BLaER1 (cell line): ENCODE measurements at regions not wholly inside any gene's neighbourhood (a gene's known extent, or its start where the extent isn't known, plus 50 kb on each side); places are given as distances from the start of the nearest gene placed in this dataset.
"Not testable (repeated sequence)": the region's sequence is repeated elsewhere in the genome, so short reads cannot be mapped to it uniquely, and the experiment has no call there.

Experiments used
- H3K27ac ChIP-seq: shearing (Covaris generic); formaldehyde crosslinking; 2 replicates; pipeline ENCODE4 v1.8.1; 2022
- H3K27me3 ChIP-seq: shearing (Covaris generic); formaldehyde crosslinking; 2 replicates; pipeline ENCODE4 v1.8.1; 2022
- H3K36me3 ChIP-seq: shearing (Covaris generic); formaldehyde crosslinking; 2 replicates; pipeline ENCODE4 v1.8.1; 2022
- H3K4me1 ChIP-seq: shearing (Covaris generic); formaldehyde crosslinking; 2 replicates; pipeline ENCODE4 v1.8.1; 2022
- H3K4me2 ChIP-seq: shearing (Covaris generic); formaldehyde crosslinking; 2 replicates; pipeline ENCODE4 v1.8.1; 2022
- H3K4me3 ChIP-seq: shearing (Covaris generic); formaldehyde crosslinking; 2 replicates; pipeline ENCODE4 v1.8.1; 2022
- H3K9ac ChIP-seq: shearing (Covaris generic); formaldehyde crosslinking; 2 replicates; pipeline ENCODE4 v1.8.1; 2022
- H3K9me3 ChIP-seq: shearing (Covaris generic); formaldehyde crosslinking; 2 replicates; pipeline ENCODE4 v1.8.1; 2022
- H4K20me1 ChIP-seq: shearing (Covaris generic); formaldehyde crosslinking; 2 replicates; pipeline ENCODE4 v1.8.1; 2022
- Cebpa-rat ChIP-seq: shearing (Covaris generic); IDR thresholded peaks from 2 replicates; pipeline ENCODE4 v1.8.1; 2022

DNA sequence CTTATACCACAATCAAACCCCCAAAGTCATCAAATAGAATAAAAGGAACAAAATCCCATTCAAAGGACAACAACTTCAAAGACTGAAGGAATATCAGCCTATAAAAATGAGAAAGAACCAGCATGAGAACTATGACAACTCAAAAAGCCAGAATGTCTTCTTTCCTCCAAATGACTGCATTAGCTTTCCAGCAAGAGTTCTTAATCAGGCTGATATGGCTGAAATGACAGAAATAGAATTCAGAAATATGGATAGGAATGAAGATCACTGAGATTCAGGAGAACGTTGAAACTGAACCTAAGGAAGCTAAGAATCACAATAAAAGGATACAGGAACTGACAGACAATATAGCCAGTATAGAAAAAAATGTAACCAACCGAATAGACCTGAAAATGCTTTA lies 109.5 kb downstream of the SINHCAF start:
- no peak overlapping the region for H3K4me3 ChIP-seq
- H3K27me3 ChIP-seq, result no peaks in the 10 kb centered on the region
- no peaks in the 10 kb centered on the region for H3K36me3 ChIP-seq
- TF ChIP-seq Cebpa-rat, result no peak
- no peaks in the 10 kb centered on the region for H3K4me1 ChIP-seq
- no peak overlapping the region for H3K4me2 ChIP-seq
- H3K9me3 ChIP-seq, result no peaks in the 10 kb centered on the region
- no peaks in the 10 kb centered on the region for H4K20me1 ChIP-seq
- H3K9ac ChIP-seq, result no peak overlapping the region
- H3K27ac ChIP-seq, result no peak overlapping the region

DNA sequence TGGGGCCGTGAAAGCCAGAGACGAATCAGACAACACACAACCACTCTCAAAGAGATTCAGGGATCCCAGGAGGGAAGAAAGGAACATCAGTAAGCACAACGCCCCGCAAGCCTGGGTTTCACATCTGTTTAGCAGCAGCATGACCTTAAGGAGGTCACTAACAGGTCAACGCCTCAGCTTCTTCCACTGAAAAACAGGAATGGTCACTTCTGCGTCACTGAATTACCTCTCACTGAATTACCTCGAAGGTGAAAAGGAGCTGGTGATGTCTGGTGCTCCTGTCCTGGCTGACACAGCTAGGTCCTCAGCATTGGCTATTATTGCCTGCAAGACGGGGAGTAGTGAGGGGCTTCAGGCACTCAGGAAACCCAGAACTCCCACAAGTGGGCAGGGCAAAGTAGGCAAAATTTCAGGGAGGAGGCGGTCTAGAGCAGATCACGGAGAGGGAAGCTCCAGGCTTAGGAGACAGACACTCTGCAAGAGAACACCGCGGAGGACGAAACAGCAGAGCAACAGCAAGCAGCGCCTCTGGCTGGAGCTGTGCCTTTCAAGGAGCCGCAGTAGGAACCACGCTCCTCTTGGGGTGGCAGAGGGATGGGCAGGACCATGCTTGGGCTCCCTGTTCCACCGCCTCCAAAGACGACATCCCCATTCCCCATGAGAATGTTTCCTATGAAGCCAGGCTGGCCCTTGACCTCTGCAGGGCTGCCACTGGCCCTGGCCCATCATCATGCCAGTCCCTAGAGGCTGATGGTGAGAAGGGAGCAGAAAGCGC lies 108.4 kb downstream of the SINHCAF start:
- Histone ChIP-seq H3K27ac (no peak overlapping the region), H3K9ac (no peak overlapping the region), H3K4me2 (no peak overlapping the region), H3K27me3 (no peaks in the 10 kb centered on the region), H4K20me1 (no peaks in the 10 kb centered on the region), H3K4me1 (no peaks in the 10 kb centered on the region), H3K4me3 (no peak overlapping the region), H3K36me3 (no peaks in the 10 kb centered on the region), H3K9me3 (no peaks in the 10 kb centered on the region)
- TF ChIP-seq Cebpa-rat, result no peak

DNA sequence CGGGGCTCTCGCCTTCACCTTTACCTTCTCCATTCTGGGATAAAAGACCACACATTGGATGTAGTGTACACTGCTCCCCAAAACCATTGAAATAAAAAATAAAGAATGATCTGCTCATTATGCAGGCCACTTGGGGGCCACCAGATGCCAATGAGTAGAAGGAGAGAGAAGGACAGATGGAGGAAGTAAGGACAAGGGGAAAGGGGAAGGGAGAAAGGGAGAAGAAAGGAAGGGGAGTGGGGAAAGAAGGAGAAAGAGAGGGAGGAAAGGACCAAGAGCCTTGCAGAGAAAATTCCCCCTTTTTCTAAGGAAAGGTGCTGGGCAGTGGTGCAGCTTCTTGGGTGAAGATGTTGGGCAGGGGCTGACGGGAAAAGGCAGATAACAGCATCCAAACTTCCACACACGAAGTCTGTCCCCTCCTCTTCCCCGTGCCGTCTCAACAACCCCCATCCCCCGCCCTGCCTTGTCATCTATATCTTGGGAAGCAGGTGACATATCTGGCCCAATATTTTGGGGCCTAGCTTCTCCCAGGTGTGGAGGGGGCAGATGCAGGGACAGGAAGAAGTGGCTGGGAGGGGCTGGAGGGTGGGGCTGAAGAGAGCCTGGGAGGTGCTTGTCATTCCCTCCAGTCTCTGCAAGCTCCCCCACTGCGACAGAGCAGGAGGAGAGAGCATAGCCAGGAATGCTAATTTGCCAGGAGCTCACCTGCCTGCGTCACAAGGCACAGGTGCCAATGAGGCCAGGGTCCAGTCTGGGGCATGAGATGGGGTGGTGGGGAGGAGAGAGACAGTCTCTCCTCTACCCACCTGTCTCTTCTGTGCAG lies 107.5 kb downstream of the SINHCAF start:
- H3K9ac ChIP-seq, result no peak overlapping the region
- H3K36me3 ChIP-seq, result no peaks in the 10 kb centered on the region
- no peaks in the 10 kb centered on the region for H4K20me1 ChIP-seq
- H3K4me1 ChIP-seq, result no peaks in the 10 kb centered on the region
- no peak overlapping the region for H3K27ac ChIP-seq
- no peak overlapping the region for H3K4me3 ChIP-seq
- H3K4me2 ChIP-seq, result no peak overlapping the region
- no peaks in the 10 kb centered on the region for H3K27me3 ChIP-seq
- no peaks in the 10 kb centered on the region for H3K9me3 ChIP-seq
- TF ChIP-seq Cebpa-rat, result no peak

DNA sequence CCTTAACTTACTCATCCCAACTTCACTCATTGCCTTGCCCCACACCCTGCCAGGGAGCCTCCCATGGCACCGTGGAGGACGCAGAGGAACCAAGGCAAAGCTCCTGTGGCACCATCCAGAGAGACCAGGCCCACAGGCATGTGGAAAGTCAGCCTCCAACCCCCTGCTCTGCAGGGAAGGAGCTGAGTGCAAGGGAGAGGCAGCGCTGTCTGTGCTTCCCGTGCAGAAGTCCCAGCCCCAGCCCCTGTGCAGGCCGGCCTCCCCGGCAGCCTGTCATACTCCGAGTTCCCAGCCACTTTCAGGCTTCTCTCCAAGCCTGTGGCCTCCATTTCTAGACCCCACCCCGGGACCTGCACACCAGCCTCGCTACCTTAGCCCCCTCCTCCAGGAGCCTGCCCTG lies 106.4 kb downstream of the SINHCAF start:
- no peak overlapping the region for H3K9ac ChIP-seq
- TF ChIP-seq Cebpa-rat, result no peak
- no peak overlapping the region for H3K4me3 ChIP-seq
- no peaks in the 10 kb centered on the region for H3K36me3 ChIP-seq
- no peaks in the 10 kb centered on the region for H4K20me1 ChIP-seq
- H3K27ac ChIP-seq, result no peak overlapping the region
- H3K27me3 ChIP-seq, result no peaks in the 10 kb centered on the region
- no peaks in the 10 kb centered on the region for H3K9me3 ChIP-seq
- no peaks in the 10 kb centered on the region for H3K4me1 ChIP-seq
- H3K4me2 ChIP-seq, result no peak overlapping the region

DNA sequence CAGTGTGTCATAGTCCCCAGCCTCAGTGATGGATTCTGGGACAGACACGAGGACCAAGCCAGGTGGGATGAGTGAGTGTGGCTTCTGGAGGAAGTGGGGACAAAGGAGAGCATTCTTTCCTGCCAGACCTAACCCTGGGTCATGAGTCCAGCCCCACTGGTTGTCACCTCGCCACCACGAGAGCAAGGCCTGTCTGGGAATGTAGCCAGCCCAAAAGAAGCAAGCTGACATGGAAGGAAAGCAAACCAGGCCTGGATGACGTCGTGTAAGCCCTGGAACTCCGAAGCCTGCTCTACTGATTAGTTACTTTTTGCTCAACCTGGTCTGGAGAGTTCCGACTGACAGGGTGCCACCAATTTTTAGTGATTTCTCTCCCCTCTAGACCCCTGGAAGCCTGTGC lies 105.9 kb downstream of the SINHCAF start:
- Histone ChIP-seq H3K4me3 (no peak overlapping the region), H3K4me1 (no peaks in the 10 kb centered on the region), H3K9me3 (no peaks in the 10 kb centered on the region), H4K20me1 (no peaks in the 10 kb centered on the region), H3K9ac (no peak overlapping the region), H3K27ac (no peak overlapping the region), H3K27me3 (no peaks in the 10 kb centered on the region), H3K36me3 (no peaks in the 10 kb centered on the region), H3K4me2 (no peak overlapping the region)
- TF ChIP-seq Cebpa-rat, result no peak

DNA sequence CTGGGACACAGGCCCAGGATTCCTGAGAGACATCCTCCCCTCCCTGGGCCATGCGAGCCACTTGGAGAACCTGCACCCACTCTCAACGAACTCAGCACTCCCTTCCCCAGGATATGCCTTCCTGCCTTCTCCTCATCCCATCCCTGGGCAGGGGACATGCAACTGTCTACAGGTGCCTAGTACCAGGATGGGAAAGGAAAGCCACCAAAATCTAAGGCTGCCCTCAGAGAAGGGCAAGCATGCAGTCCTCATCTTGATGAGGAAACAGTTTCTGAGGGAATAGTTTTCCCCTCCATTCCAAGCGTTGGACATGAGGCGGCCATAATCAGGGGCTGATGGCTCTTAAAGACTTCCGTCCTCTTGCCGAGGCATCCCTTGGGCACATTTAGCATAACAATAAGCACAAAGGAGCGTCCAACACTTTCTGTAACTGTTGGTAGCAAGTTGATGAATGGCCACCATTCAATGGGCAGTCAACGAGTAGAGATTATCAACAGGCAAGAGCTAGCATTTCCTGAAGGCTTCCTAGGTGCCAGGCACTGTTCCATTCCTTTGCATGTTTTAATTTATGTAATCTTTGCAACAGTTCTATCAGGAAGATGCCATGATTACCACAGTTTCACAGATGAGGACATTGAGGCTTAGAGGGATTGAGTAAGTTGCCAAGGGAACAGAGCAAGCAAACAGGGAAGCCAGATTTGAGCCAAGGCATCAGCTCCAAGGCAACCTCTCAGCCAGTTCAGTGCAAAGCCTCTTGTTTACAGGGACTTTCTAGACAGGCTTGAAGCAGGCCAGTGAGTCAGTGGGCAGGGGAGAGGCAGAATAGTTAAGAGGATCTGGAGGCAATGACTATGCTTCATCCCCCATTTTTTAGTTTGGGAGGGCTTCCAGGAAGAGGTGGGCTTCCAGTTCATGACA lies 105.1 kb downstream of the SINHCAF start:
- Histone ChIP-seq H3K4me2 (no peak overlapping the region), H3K9ac (no peak overlapping the region), H3K27ac (no peak overlapping the region), H3K4me1 (no peaks in the 10 kb centered on the region), H3K9me3 (no peaks in the 10 kb centered on the region), H3K27me3 (no peaks in the 10 kb centered on the region), H3K36me3 (no peaks in the 10 kb centered on the region), H4K20me1 (no peaks in the 10 kb centered on the region), H3K4me3 (no peak overlapping the region)
- no peak for TF ChIP-seq Cebpa-rat

DNA sequence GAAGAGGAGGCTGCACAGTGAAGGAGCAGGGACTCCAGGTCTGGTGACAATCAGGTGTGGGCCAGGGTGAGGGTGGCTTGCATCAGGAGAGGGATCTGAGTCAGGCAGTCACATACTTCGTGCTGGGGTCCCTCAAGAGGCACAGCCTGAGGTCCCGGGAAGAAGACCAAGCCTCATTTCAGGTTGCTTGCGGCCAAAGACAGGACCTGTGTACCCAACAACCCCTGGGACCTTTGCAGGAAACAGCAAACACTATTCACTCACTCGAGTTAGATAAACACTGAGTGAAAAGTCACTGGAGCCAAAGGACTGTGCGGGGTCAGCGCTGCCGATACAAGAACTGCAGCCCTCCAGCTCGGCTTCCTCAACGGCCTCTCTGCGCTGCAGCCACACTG lies 104.4 kb downstream of the SINHCAF start:
- H3K27me3 ChIP-seq, result no peaks in the 10 kb centered on the region
- no peak for TF ChIP-seq Cebpa-rat
- no peaks in the 10 kb centered on the region for H3K4me1 ChIP-seq
- no peak overlapping the region for H3K9ac ChIP-seq
- no peaks in the 10 kb centered on the region for H3K9me3 ChIP-seq
- H4K20me1 ChIP-seq, result no peaks in the 10 kb centered on the region
- no peaks in the 10 kb centered on the region for H3K36me3 ChIP-seq
- H3K4me3 ChIP-seq, result no peak overlapping the region
- H3K4me2 ChIP-seq, result no peak overlapping the region
- no peak overlapping the region for H3K27ac ChIP-seq

DNA sequence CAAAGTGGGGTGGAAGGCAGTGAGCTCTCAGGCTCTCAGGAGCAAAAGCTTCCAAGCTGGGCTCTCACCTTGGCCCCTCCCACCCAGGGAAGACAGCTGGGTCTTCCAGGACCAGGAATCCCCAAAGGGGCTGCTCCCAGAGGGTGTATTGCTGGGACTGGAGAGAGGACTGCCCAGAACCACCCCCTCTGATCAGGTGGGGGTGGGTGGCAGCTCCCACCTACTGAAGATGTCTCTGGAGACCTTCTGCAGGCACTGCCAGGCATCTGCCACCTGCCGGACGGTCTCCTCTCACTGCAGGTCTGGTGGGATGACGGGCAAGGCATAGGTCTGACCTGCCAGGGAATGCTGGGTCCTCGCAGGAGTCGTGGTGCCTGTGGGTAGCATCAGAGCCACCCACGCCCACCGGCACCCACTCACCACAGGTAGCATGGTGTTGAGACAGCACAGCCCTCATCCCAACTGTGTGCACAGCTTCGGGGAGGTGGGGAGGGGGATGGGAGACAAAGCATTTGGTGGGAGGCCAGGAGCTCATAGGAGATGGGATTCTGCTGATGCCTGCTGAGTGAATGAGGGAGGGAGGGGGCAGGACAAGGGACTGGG lies 103.2 kb downstream of the SINHCAF start:
- H3K27me3 ChIP-seq, result no peaks in the 10 kb centered on the region
- H3K4me1 ChIP-seq, result no peaks in the 10 kb centered on the region

DNA sequence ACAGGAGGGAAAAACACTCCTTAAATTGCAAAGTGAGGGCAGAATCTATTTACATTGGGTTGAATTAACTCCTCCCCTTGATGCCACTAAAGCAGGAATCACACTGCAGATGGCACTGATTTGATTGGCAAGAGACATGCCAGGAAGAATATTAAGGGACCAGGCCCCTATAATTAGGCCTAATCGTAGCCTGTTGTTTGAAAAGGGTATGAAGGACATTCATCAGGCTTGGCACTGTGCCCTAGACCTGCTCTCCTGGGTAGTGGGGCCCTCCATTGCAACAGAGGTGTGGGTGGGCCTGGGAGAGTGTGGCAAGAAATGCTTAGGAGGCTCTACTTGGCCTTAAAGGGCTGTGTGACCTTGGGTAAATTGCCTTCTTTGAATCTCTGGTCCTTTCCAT lies 102.3 kb downstream of the SINHCAF start:
- H3K27me3 ChIP-seq, H3K4me3 ChIP-seq, H3K36me3 ChIP-seq, H3K27ac ChIP-seq, H4K20me1 ChIP-seq, H3K9me3 ChIP-seq, H3K9ac ChIP-seq, H3K4me2 ChIP-seq, H3K4me1 ChIP-seq: not testable (repeated sequence)

More for the DNA sequence above, 103.2 kb downstream of the SINHCAF start:
- Histone ChIP-seq H3K4me2 (no peak overlapping the region), H3K27ac (no peak overlapping the region), H4K20me1 (no peaks in the 10 kb centered on the region), H3K9me3 (no peaks in the 10 kb centered on the region), H3K9ac (no peak overlapping the region), H3K36me3 (no peaks in the 10 kb centered on the region), H3K4me3 (no peak overlapping the region)
- no peak for TF ChIP-seq Cebpa-rat
